ENCODE measurements at regions not wholly inside any gene's neighbourhood (a gene's known extent, or its start where the extent isn't known, plus 50 kb on each side); places are given as distances from the start of the nearest gene placed in this dataset.

DNA sequence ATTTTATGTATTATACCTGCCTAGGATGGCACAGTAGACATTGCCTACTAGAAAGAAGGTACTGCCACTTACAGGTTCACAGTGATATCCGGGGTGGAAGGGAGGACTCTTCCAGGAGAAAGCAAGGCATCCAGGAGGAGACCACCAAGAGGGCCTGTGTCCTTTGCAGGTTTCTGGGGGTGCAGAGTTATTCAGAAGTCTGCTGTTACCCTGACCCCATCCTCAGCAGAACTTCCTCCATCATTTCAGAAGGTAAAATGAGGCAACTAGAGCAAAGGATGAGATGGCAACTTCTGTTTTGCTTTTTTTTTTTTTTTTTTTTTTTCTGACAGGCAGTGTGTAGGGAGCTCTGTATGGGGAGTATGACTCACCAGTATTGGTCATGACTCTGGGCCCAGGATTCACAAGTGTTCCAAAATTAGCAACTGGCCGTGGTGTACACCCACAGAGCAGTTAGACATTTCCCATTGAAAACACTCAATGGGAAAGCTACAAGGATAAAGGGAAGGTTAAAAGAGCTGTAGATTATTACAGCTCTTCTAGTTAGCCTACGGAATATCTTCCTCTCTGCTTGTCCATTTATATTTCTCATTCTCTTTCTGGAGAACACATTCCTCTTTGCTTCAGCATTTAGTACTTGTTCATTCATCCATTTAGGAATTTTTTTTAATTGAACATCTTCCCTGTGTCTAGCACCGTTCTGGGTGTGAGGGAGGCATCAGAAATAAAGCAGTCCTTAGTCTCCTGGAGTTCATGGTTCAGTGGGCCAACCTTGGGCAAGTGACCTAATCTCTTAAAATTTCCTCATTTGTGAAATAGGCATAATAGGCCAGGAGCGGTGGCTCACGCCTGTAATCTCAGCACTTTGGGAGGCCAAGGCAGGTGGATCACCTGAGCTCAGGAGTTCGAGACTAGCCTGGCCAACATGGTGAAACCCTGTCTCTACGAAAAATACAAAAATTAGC lies 50.5 kb upstream of the PPP2R5A start:
- peak; percentile 74 for DNase-seq
- H3K27ac Mint-ChIP-seq, result peak overlapping the region; percentile 80
- H3K4me1 Mint-ChIP-seq, result peaks cover 51% of the 10 kb centered on the region
- H3K27me3 Mint-ChIP-seq, result no peaks in the 10 kb centered on the region
- intact Hi-C loops (cut with micrococcal nuclease), result loop anchor here (1.0 to 5.0 kb wide), 5 partner anchors 9 to 73 kb away; partner anchors contain the start of gene PPP2R5A
- H3K9me3 Mint-ChIP-seq, result no peaks in the 10 kb centered on the region
- H3K4me3 Mint-ChIP-seq, result peak overlapping the region; percentile 46
- no peaks in the 10 kb centered on the region for H3K36me3 Mint-ChIP-seq (ENCODE audit: low read depth)
